Liver (tissue), 8 donors: ENCODE measurements at regions not wholly inside any gene's neighbourhood (a gene's known extent, or its start where the extent isn't known, plus 50 kb on each side); places are given as distances from the start of the nearest gene placed in this dataset.

Experiments used
- DNase-seq: peaks from one replicate; pipeline ENCODE4 v3.0.0-alpha.2; 2017; ENCODE audit warnings: low spot score
- H3K27ac ChIP-seq, 2 donors: one replicate each; pipeline ENCODE4 v1.7.0; 2013; ENCODE audit warnings: inconsistent platforms in 2 of 2, low read length in 2 of 2, control low read depth in 1 of 2, low read depth in 1 of 2, mild to moderate bottlenecking in 1 of 2
- H3K27me3 ChIP-seq, 4 donors: one replicate each; pipeline versions ENCODE4 v1.6.1 to v1.7.0; 2013; ENCODE audit warnings: low read length in 3 of 4, inconsistent platforms in 1 of 4, mild to moderate bottlenecking in 1 of 4, moderate library complexity in 1 of 4; ENCODE audit not compliant: control insufficient read depth in 4 of 4, insufficient read depth in 4 of 4
- H3K36me3 ChIP-seq, 4 donors: one replicate each; pipeline versions ENCODE4 v1.6.1 to v1.7.0; 2013; ENCODE audit warnings: low read length in 3 of 4, mild to moderate bottlenecking in 3 of 4, low read depth in 1 of 4, moderate library complexity in 1 of 4; ENCODE audit not compliant: control insufficient read depth in 4 of 4, insufficient read depth in 3 of 4
- H3K4me1 ChIP-seq, 4 donors: one replicate each; pipeline versions ENCODE4 v1.6.1 to v1.7.0; 2013; ENCODE audit warnings: low read length in 3 of 4, mild to moderate bottlenecking in 3 of 4, moderate library complexity in 1 of 4; ENCODE audit not compliant: control insufficient read depth in 4 of 4, insufficient read depth in 4 of 4
- H3K4me3 ChIP-seq, 3 donors: one replicate each; pipeline versions ENCODE4 v1.6.1 to v1.7.0; 2013; ENCODE audit warnings: low read length in 3 of 3, control low read depth in 1 of 3, low read depth in 1 of 3, mild to moderate bottlenecking in 1 of 3
- H3K9ac ChIP-seq, 2 donors: one replicate each; pipeline ENCODE4 v1.7.0; 2013; ENCODE audit warnings: low read length in 2 of 2, mild to moderate bottlenecking in 2 of 2, moderate library complexity in 2 of 2, control low read depth in 1 of 2, low read depth in 1 of 2
- H3K9me3 ChIP-seq, 4 donors: one replicate each; pipeline versions ENCODE4 v1.6.1 to v1.7.0; 2013; ENCODE audit warnings: low read length in 3 of 4; ENCODE audit not compliant: control insufficient read depth in 4 of 4
- EGR1 ChIP-seq, 2 donors: IDR thresholded peaks; 2 replicates each; pipeline ENCODE4 v1.6.1; 2016 to 2018; ENCODE audit warnings: antibody characterized with exemption in 2 of 2, low read depth in 2 of 2
- FOXA1 ChIP-seq: IDR thresholded peaks from 2 replicates; pipeline ENCODE4 v1.6.1; 2016; ENCODE audit warnings: antibody characterized with exemption
- FOXA2 ChIP-seq: IDR thresholded peaks from 2 replicates; pipeline ENCODE4 v1.6.1; 2016; ENCODE audit warnings: antibody characterized with exemption
- GABPA ChIP-seq, 2 donors: IDR thresholded peaks in 1 of 2; conservative IDR thresholded peaks in 1 of 2; 2 replicates each; pipeline ENCODE4 v1.6.1; 2016; ENCODE audit warnings: antibody characterized with exemption in 2 of 2, mild to moderate bottlenecking in 1 of 2, moderate library complexity in 1 of 2
- HNF4A ChIP-seq, 2 donors: conservative IDR thresholded peaks; 2 replicates each; pipeline ENCODE4 v1.6.1; 2016; ENCODE audit warnings: antibody characterized with exemption in 2 of 2, mild to moderate bottlenecking in 2 of 2
- HNF4G ChIP-seq: IDR thresholded peaks from 2 replicates; pipeline ENCODE4 v1.6.1; 2016; ENCODE audit warnings: antibody characterized with exemption
- JUND ChIP-seq, 2 donors: IDR thresholded peaks; 2 replicates each; pipeline ENCODE4 v1.6.1; 2016; ENCODE audit warnings: antibody characterized with exemption in 2 of 2
- RAD21 ChIP-seq, 2 donors: IDR thresholded peaks; 2 replicates each; pipeline ENCODE4 v1.6.1; 2016; ENCODE audit warnings: antibody characterized with exemption in 2 of 2, mild to moderate bottlenecking in 2 of 2
- REST ChIP-seq: IDR thresholded peaks from 2 replicates; pipeline ENCODE4 v1.6.1; 2016; ENCODE audit warnings: antibody characterized with exemption, mild to moderate bottlenecking
- RXRA ChIP-seq, 2 donors: IDR thresholded peaks; 2 replicates each; pipeline ENCODE4 v1.6.1; 2017 to 2018; ENCODE audit warnings: antibody characterized with exemption in 2 of 2, mild to moderate bottlenecking in 1 of 2
- TAF1 ChIP-seq: conservative IDR thresholded peaks from 2 replicates; pipeline ENCODE4 v1.6.1; 2016; ENCODE audit warnings: antibody characterized with exemption, mild to moderate bottlenecking
- YY1 ChIP-seq: IDR thresholded peaks from 2 replicates; pipeline ENCODE4 v1.6.1; 2016; ENCODE audit warnings: antibody characterized with exemption, mild to moderate bottlenecking
- WGBS: extraction: QIAGEN DNeasy Blood & Tissue Kit; methylation state at CpG from one replicate; pipeline ENCODE4 v1.1.7; 2013; 5-methylcytosine and 5-hydroxymethylcytosine counted together
- TF ChIP-seq, protein P1 (sequence below): IDR thresholded peaks from 2 replicates; pipeline ENCODE4 v1.6.1; 2016; ENCODE audit warnings: antibody characterized with exemption
- TF ChIP-seq, protein P2 (sequence below): fragments of 150-350 bp; IDR thresholded peaks from 2 replicates; pipeline ENCODE4 v1.5.1; 2017; ENCODE audit warnings: improper control_type of control experiment, low read depth, low read length; ENCODE audit not compliant: missing input control
- TF ChIP-seq, protein P3 (sequence below): IDR thresholded peaks from 2 replicates; pipeline ENCODE4 v1.6.1; 2016; ENCODE audit warnings: antibody characterized with exemption
- TF ChIP-seq, protein P4 (sequence below): IDR thresholded peaks from 2 replicates; pipeline ENCODE4 v1.6.1; 2016; ENCODE audit warnings: antibody characterized with exemption
- donor health status: healthy.
- donor health status: healthy.
- donor health status: healthy.
- donor health status: healthy.
- donor health status: healthy.

GRCh38 chr1:222394224-222394623 is 153.7 kb downstream of the HHIPL2 start:
- Histone ChIP-seq H3K4me1 (no peaks in the 10 kb centered on the region), H3K36me3 (no peaks in the 10 kb centered on the region), H3K9me3 (no peaks in the 10 kb centered on the region), H3K4me3 (no peak overlapping the region), H3K27ac (no peak overlapping the region), H3K27me3 (no peaks in the 10 kb centered on the region), H3K9ac (no peak overlapping the region)
- 76% methylated on average over 1 of the region's 1 CpG for WGBS
- TF ChIP-seq FOXA1 = no peak
- no peak for TF ChIP-seq YY1
- no peak for TF ChIP-seq REST
- no peak for TF ChIP-seq HNF4G
- TF ChIP-seq FOXA2 = no peak
- TF ChIP-seq JUND (IDR thresholded peaks at IDR 0.05) = no peak
- TF ChIP-seq RXRA (IDR thresholded peaks at IDR 0.05) = no peak
- no peak for TF ChIP-seq TAF1
- TF ChIP-seq RAD21 (IDR thresholded peaks at IDR 0.05) = no peak
- TF ChIP-seq EGR1 (IDR thresholded peaks at IDR 0.05; ENCODE audit: low read depth in 2 of 2) = no peak
- TF ChIP-seq GABPA (IDR thresholded peaks at IDR 0.05 in 1 of 2, conservative IDR thresholded peaks at IDR 0.05 in 1 of 2) = no peak
- TF ChIP-seq, protein P1, sequence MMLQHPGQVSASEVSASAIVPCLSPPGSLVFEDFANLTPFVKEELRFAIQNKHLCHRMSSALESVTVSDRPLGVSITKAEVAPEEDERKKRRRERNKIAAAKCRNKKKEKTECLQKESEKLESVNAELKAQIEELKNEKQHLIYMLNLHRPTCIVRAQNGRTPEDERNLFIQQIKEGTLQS = no peak
- TF ChIP-seq, protein P2, sequence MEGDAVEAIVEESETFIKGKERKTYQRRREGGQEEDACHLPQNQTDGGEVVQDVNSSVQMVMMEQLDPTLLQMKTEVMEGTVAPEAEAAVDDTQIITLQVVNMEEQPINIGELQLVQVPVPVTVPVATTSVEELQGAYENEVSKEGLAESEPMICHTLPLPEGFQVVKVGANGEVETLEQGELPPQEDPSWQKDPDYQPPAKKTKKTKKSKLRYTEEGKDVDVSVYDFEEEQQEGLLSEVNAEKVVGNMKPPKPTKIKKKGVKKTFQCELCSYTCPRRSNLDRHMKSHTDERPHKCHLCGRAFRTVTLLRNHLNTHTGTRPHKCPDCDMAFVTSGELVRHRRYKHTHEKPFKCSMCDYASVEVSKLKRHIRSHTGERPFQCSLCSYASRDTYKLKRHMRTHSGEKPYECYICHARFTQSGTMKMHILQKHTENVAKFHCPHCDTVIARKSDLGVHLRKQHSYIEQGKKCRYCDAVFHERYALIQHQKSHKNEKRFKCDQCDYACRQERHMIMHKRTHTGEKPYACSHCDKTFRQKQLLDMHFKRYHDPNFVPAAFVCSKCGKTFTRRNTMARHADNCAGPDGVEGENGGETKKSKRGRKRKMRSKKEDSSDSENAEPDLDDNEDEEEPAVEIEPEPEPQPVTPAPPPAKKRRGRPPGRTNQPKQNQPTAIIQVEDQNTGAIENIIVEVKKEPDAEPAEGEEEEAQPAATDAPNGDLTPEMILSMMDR = no peak
- TF ChIP-seq, protein P3, sequence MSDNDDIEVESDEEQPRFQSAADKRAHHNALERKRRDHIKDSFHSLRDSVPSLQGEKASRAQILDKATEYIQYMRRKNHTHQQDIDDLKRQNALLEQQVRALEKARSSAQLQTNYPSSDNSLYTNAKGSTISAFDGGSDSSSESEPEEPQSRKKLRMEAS = no peak
- no peak for TF ChIP-seq HNF4A (conservative IDR thresholded peaks at IDR 0.05)
- TF ChIP-seq, protein P4, sequence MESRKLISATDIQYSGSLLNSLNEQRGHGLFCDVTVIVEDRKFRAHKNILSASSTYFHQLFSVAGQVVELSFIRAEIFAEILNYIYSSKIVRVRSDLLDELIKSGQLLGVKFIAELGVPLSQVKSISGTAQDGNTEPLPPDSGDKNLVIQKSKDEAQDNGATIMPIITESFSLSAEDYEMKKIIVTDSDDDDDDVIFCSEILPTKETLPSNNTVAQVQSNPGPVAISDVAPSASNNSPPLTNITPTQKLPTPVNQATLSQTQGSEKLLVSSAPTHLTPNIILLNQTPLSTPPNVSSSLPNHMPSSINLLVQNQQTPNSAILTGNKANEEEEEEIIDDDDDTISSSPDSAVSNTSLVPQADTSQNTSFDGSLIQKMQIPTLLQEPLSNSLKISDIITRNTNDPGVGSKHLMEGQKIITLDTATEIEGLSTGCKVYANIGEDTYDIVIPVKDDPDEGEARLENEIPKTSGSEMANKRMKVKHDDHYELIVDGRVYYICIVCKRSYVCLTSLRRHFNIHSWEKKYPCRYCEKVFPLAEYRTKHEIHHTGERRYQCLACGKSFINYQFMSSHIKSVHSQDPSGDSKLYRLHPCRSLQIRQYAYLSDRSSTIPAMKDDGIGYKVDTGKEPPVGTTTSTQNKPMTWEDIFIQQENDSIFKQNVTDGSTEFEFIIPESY = no peak
- DNase-seq = no peak

DNA sequence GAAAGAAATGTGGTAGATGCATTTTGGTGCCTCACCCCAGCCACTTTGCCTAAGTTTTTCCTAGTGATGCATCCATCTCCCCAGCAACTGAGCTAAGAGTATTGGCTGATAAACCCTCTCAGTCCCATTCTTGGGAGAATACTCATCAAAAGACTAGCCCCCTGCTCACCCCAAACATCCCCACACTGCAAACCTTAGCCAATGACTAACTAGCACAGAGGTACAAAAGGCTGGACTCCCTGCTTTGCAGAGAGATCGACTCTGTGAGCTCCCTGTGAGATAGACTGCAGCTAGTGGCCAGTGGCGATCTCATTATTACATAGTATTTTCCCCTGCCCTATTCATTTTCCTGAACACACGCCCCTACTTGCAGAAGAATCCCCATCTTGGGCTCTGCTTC is 155.3 kb downstream of the HHIPL2 start:
- Histone ChIP-seq H3K4me1 (no peaks in the 10 kb centered on the region), H3K9me3 (no peaks in the 10 kb centered on the region), H3K27me3 (no peaks in the 10 kb centered on the region), H3K9ac (no peak overlapping the region), H3K4me3 (no peak overlapping the region), H3K36me3 (no peaks in the 10 kb centered on the region), H3K27ac (no peak overlapping the region)
- TF ChIP-seq, protein P4 = no peak
- TF ChIP-seq FOXA1 (no peak), HNF4G (no peak), REST (no peak), HNF4A (conservative IDR thresholded peaks at IDR 0.05) (no peak)
- TF ChIP-seq, protein P3 = no peak
- DNase-seq = no peak
- WGBS = 83% methylated on average over 3 of the region's 3 CpGs
